ENCODE measurements at regions not wholly inside any gene's neighbourhood (a gene's known extent, or its start where the extent isn't known, plus 50 kb on each side); places are given as distances from the start of the nearest gene placed in this dataset.

DNA sequence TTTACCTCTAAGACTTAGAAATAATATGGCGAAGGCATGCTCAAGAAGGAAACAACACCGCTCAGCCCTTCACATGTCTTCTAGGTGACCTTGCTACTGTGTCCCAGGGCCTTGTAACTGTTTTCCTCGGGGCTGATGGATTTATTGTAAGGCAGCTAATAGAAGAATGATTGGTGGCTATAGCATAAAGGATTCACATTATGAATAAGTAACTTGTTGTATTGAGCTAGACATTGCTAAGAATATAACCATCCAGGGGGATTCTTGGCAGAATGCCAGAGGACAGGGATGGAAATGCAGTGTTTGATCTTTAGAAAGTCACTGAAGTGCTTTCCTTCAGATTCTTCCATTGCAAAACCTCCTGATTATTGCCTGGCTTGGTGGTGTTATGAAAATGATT is 54.9 kb downstream of the PLEKHG1 start:
- TF ChIP-seq POLR2AphosphoS5 (IDR thresholded peaks at IDR 0.05; ENCODE audit: low read depth, low read length) (no peak), TAF1 (IDR thresholded peaks at IDR 0.05; ENCODE audit: borderline replicate concordance, low read depth, low read length) (no peak)

Data from GM12892 (cell line).